Common myeloid progenitor, CD34-positive (primary cell): ENCODE measurements at regions not wholly inside any gene's neighbourhood (a gene's known extent, or its start where the extent isn't known, plus 50 kb on each side); places are given as distances from the start of the nearest gene placed in this dataset.

ENCODE experiments used
- CTCF ChIA-PET: fragments of 350-600 bp; sonication (Branson Sonifier 250); formaldehyde crosslinking; loops from one replicate; lab custom pipeline; 2021; ENCODE audit warnings: antibody characterized with exemption; lab: Charles Lee
- POLR2A ChIA-PET: fragments of 350-600 bp; sonication (Branson Sonifier 250); formaldehyde crosslinking; loops from one replicate; lab custom pipeline; 2021; ENCODE audit warnings: antibody characterized with exemption; lab: Charles Lee
- DNase-seq, 3 donors: peaks; one replicate each; pipeline versions ENCODE4 v3.0.0 to v3.0.0-alpha.2; 2013
- H3K27ac ChIP-seq, 2 experiments: 1 replicate in 1 of 2; 2 replicates in 1 of 2; pipeline ENCODE4 v1.7.0; 2013; ENCODE audit warnings: inconsistent platforms in 2 of 2, low read length in 2 of 2, mild to moderate bottlenecking in 2 of 2, low read depth in 1 of 2, moderate library complexity in 1 of 2; ENCODE audit not compliant: severe bottlenecking in 2 of 2, insufficient read depth in 1 of 2, poor library complexity in 1 of 2
- H3K27me3 ChIP-seq, 5 experiments: replicated peaks in 2 of 5; 1 replicate in 3 of 5; 2 replicates in 2 of 5; pipeline versions ENCODE4 v1.6.1 to v1.7.0; 2013; ENCODE audit warnings: low read length in 4 of 5, mild to moderate bottlenecking in 2 of 5, moderate library complexity in 2 of 5, inconsistent platforms in 1 of 5; ENCODE audit not compliant: insufficient read depth in 5 of 5, control insufficient read depth in 4 of 5
- H3K36me3 ChIP-seq, 4 experiments: 1 replicate in 2 of 4; 2 replicates in 2 of 4; pipeline versions ENCODE4 v1.6.1 to v1.7.0; 2013; ENCODE audit warnings: low read length in 3 of 4, control low read depth in 1 of 4, mild to moderate bottlenecking in 1 of 4; ENCODE audit not compliant: control insufficient read depth in 4 of 4, insufficient read depth in 4 of 4
- H3K4me1 ChIP-seq, 4 experiments: 1 replicate in 3 of 4; 2 replicates in 1 of 4; pipeline versions ENCODE4 v1.6.1 to v1.7.1; 2013; ENCODE audit warnings: low read length in 3 of 4, mild to moderate bottlenecking in 3 of 4, control low read depth in 1 of 4, inconsistent platforms in 1 of 4, moderate library complexity in 1 of 4; ENCODE audit not compliant: control insufficient read depth in 4 of 4, insufficient read depth in 4 of 4; ENCODE audit errors: control extremely low read depth in 1 of 4
- H3K4me3 ChIP-seq, 7 experiments: 1 replicate in 4 of 7; 2 replicates in 3 of 7; pipeline versions ENCODE4 v1.5.1 to v1.7.0; 2013; ENCODE audit warnings: mild to moderate bottlenecking in 7 of 7, low read length in 6 of 7, moderate library complexity in 6 of 7, inconsistent platforms in 2 of 7, low read depth in 2 of 7, control low read depth in 1 of 7; ENCODE audit not compliant: insufficient read depth in 4 of 7, control insufficient read depth in 1 of 7; ENCODE audit errors: extremely low read depth in 1 of 7
- H3K9me3 ChIP-seq, 5 experiments: 1 replicate in 4 of 5; 2 replicates in 1 of 5; pipeline versions ENCODE4 v1.6.1 to v1.7.1; 2013; ENCODE audit warnings: low read length in 4 of 5, mild to moderate bottlenecking in 2 of 5, inconsistent platforms in 1 of 5, low read depth in 1 of 5, moderate library complexity in 1 of 5; ENCODE audit not compliant: control insufficient read depth in 4 of 5, insufficient read depth in 2 of 5; ENCODE audit errors: control extremely low read depth in 1 of 5
- WGBS: methylation state at CpG from one replicate; pipeline ENCODE4 v1.1.5; 2013; ENCODE audit not compliant: insufficient coverage; 5-methylcytosine and 5-hydroxymethylcytosine counted together

DNA sequence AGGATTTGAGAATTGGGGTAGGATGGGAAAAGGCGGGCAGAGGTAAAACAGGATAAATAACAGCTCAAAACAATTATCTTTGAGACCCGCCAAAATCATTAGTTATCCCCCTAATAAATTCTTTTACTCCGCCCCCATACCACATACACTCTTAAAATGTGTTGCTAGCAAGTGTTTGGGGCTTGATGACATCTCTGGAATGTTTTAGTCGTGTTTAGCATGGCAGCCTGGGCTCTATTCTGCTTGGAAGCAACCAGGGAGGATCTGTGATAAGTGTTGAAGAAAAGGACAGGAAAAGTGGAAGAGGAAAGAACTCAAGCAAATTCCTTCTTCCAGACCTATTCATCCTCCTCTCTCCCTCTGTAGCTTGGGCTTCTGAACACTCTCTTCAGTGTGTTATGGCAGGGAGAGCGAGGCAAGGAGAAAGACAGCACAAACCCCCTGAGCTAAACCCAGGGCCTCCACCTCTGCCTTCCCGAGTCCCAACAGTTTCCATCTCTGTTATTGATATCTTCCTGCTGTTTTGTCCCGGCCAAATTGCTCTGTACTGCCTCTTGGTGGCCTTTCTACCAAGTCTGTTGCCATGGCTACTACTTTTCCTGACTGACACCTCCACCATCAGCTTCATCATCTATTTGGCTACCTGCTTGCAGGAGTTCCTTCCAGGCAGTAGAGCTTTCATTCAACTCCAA, 135.8 kb downstream of the RPL22L1 start:
- ChIA-PET POLR2A (no interaction called here), CTCF (no interaction called here)
- H3K9me3 ChIP-seq: no peaks in the 10 kb centered on the region
- no peak for DNase-seq
- WGBS: 88% methylated on average over 3 of the region's 7 CpGs
- no peak overlapping the region for H3K27ac ChIP-seq
- H3K27me3 ChIP-seq: peaks cover 0 to 2% (median 0%) of the 10 kb centered on the region in 5 experiments
- no peak overlapping the region for H3K4me3 ChIP-seq
- H3K36me3 ChIP-seq: no peaks in the 10 kb centered on the region
- H3K4me1 ChIP-seq: no peaks in the 10 kb centered on the region

DNA sequence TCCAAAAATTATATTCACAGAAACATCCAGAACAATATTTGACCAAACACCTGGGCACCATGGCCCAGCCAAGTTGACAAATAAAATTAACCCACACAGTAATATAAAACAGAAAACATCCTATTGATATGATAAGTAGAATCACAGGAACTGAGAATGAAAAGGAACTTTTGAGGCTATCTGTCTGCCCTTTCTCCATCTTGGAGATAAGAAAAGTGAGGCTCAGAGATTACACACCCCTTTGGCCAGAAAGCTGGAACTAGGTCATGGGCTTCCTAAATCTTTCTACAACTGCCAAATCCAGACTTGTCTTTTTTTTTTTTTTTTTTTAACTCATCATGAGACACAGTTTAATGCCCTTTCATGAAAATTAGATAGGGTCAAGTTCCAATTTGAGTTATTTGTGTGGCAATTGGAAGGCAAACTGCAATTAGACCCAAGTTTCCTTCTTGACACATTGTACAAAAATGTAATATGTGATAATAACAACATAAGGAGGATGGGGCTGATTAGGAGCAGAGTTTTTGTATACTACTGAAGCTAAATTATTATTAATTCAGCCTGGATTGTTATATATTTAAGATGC, 137.2 kb downstream of the RPL22L1 start:
- H3K4me1 ChIP-seq: no peaks in the 10 kb centered on the region
- DNase-seq: no peak
- no peak overlapping the region for H3K27ac ChIP-seq

DNA sequence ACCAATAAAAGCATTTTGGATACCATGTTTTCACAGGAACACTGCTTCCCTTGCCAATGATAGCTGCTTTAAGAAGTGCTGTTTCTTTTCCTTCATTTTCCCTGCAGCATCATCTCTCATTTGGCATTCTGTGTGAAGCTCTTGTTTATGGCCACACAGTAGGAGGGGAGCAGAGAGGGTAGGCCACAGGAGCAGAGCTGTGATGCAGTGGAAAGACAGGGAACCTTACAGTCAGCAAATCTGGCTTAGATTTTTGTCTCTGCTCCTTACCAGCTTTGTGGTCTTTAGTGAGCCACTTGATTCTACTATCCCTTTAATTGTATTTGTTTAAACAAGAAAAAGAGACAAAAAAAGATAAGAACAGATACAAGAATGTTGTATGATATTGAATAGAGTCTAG, 138.7 kb downstream of the RPL22L1 start:
- POLR2A ChIA-PET: interaction anchor here (0.6 kb wide), 1 partner anchor 31 kb away, joined by 3 read pairs; no protein-coding TSS in a partner anchor
- Histone ChIP-seq H3K36me3 (no peaks in the 10 kb centered on the region), H3K4me1 (peaks cover 0 to 8% (median 0%) of the 10 kb centered on the region in 4 experiments), H3K27ac (no peak overlapping the region), H3K9me3 (no peaks in the 10 kb centered on the region), H3K4me3 (no peak overlapping the region), H3K27me3 (peaks cover 0 to 2% (median 0%) of the 10 kb centered on the region in 5 experiments)
- no peak for DNase-seq
- CTCF ChIA-PET: interaction anchor here (1.3 kb wide), 1 partner anchor 14 kb away, joined by 3 read pairs; no protein-coding TSS in a partner anchor

More for the DNA sequence above, 137.2 kb downstream of the RPL22L1 start:
- H3K36me3 ChIP-seq: no peaks in the 10 kb centered on the region
- no peaks in the 10 kb centered on the region for H3K9me3 ChIP-seq
- no peak overlapping the region for H3K4me3 ChIP-seq
- ChIA-PET POLR2A (no interaction called here), CTCF (no interaction called here)
- peaks cover 0 to 2% (median 0%) of the 10 kb centered on the region in 5 experiments for H3K27me3 ChIP-seq

DNA sequence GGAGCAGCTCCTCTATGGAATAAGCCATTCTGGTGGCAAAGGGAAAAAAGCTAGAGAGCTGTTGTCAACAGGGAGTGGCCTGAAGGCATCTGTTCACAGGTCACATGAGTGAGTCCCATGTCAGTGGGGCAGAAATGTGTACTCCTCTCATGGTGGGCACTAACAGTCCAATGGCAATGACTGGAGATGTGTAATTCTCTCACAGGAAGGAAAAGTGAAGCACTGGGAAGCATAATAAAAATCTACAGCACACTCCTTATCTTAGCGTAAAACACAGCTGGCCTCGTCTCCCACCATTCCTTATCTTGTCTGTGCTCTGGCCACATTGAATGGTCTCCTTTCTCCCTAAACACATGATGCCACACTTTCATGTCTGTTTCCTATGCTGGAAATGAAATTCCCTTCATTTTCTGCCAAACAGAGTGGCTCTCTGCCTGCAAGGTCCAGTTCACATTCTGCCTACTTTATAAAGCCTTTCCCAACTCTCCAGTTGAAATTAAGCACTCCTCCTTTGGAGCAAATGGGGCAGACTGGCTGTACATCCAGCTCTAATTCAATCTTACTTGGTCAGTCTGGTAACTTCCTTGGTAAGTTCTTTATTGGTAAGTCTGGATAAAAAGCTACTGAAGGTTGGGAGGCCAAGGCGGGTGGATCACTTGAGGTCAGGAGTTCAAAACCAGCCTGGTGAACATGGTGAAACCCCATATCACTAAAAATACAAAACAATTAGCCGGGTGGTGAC, 139.8 kb downstream of the RPL22L1 start:
- DNase-seq: peak in 1 of 3 donors; percentile 1
- peaks cover 0 to 8% (median 0%) of the 10 kb centered on the region in 4 experiments for H3K4me1 ChIP-seq
- CTCF ChIA-PET: interaction anchor here (1.3 kb wide), 1 partner anchor 13 kb away, joined by 3 read pairs; no protein-coding TSS in a partner anchor
- POLR2A ChIA-PET: no interaction called here
- H3K36me3 ChIP-seq: no peaks in the 10 kb centered on the region
- H3K27me3 ChIP-seq: peaks cover 0 to 2% (median 0%) of the 10 kb centered on the region in 5 experiments
- WGBS: 91% methylated on average over 3 of the region's 4 CpGs
- peak overlapping the region in 1 of 2 experiments; percentile 6 for H3K27ac ChIP-seq
- H3K9me3 ChIP-seq: no peaks in the 10 kb centered on the region
- no peak overlapping the region for H3K4me3 ChIP-seq

DNA sequence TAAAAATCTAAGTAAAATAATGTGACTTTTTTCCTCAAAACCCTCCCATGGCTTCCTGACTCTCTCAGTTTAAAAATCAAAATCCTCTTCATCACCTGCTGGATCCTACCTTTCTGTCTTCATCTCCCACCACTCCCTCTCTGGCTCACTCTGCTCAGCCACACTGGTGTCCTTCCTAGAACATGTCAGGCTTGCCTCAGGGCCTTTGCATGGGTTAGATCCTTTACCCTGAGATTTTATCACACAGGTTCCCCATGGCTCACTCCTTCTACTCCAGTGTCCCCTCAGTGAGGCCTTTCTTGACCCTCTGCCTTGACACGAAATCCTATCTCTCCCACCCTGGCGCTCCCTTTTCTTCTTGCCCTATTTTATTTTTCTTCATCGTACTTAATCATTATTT, 141.8 kb downstream of the RPL22L1 start:
- H3K4me1 ChIP-seq: peaks cover 0 to 8% (median 0%) of the 10 kb centered on the region in 4 experiments
- no peaks in the 10 kb centered on the region for H3K9me3 ChIP-seq
- peak overlapping the region in 1 of 2 experiments; percentile 68 for H3K27ac ChIP-seq
- CTCF ChIA-PET: no interaction called here
- H3K27me3 ChIP-seq: peaks cover 0 to 2% (median 0%) of the 10 kb centered on the region in 5 experiments
- DNase-seq: no peak
- no peak overlapping the region for H3K4me3 ChIP-seq
- no peaks in the 10 kb centered on the region for H3K36me3 ChIP-seq
- 100% methylated on average over 1 of the region's 3 CpGs for WGBS
- POLR2A ChIA-PET: no interaction called here

DNA sequence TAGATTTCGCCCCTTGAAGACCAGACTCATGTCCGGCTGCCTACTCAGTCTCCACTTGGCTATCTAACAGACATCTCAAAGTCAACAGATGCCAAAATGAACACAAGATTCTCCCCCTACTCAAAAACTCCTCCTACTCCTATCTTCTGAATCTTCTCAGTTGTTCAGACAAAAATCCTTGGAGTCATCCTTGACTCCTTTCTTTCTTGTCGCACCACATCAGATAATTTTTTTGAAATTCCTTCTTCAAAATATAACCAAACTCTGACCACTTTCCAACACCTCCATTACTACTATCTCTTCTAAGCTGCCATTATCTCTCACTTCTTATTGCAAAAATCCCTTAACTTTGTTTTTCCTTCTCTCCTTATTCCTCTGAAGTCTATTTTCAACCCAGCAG, 141.9 kb upstream of the SLC7A14 start:
- Histone ChIP-seq H3K36me3 (no peaks in the 10 kb centered on the region), H3K4me1 (peaks cover 0 to 8% (median 0%) of the 10 kb centered on the region in 4 experiments), H3K4me3 (no peak overlapping the region), H3K27me3 (peaks cover 0 to 1% (median 0%) of the 10 kb centered on the region in 5 experiments), H3K9me3 (no peaks in the 10 kb centered on the region), H3K27ac (peak overlapping the region in 1 of 2 experiments; percentile 68)
- CTCF ChIA-PET: no interaction called here
- DNase-seq: no peak
- 97% methylated on average over 3 of the region's 3 CpGs for WGBS
- POLR2A ChIA-PET: no interaction called here
